Mesendoderm (in vitro differentiated cells): ENCODE measurements at regions not wholly inside any gene's neighbourhood (a gene's known extent, or its start where the extent isn't known, plus 50 kb on each side); places are given as distances from the start of the nearest gene placed in this dataset.

Experiments used
- DNase-seq: peaks from one replicate; pipeline ENCODE4 v3.0.0; 2013
- H2AK5ac ChIP-seq: 2 replicates; pipeline ENCODE4 v1.6.1; 2013; ENCODE audit warnings: low read length, inconsistent platforms
- H2BK120ac ChIP-seq: 2 replicates; pipeline ENCODE4 v1.6.1; 2013; ENCODE audit warnings: low read depth, mild to moderate bottlenecking, low read length, moderate library complexity, mixed read lengths
- H2BK15ac ChIP-seq: replicated peaks from 2 replicates; pipeline ENCODE4 v1.6.1; 2013; ENCODE audit warnings: low read depth, mild to moderate bottlenecking, moderate library complexity
- H2BK5ac ChIP-seq: 2 replicates; pipeline ENCODE4 v1.6.1; 2013; ENCODE audit warnings: low read length, inconsistent platforms
- H3K18ac ChIP-seq: 2 replicates; pipeline ENCODE4 v1.6.1; 2013; ENCODE audit warnings: mild to moderate bottlenecking, low read length, mixed read lengths
- H3K23ac ChIP-seq: one replicate; pipeline ENCODE4 v1.6.1; 2013; ENCODE audit warnings: low read length
- H3K27ac ChIP-seq: 2 replicates; pipeline ENCODE4 v1.5.1; 2013; ENCODE audit warnings: low read depth, mild to moderate bottlenecking, inconsistent platforms, low read length, moderate library complexity
- H3K27me3 ChIP-seq: 2 replicates; pipeline ENCODE4 v1.6.1; 2013; ENCODE audit warnings: low read length, control low read depth, mild to moderate bottlenecking, inconsistent platforms; ENCODE audit not compliant: insufficient read depth, poor library complexity
- H3K36me3 ChIP-seq: 2 replicates; pipeline ENCODE4 v1.6.1; 2013; ENCODE audit warnings: low read length, inconsistent platforms; ENCODE audit not compliant: control insufficient read depth, insufficient read depth
- H3K4ac ChIP-seq: one replicate; pipeline ENCODE4 v1.6.1; 2013; ENCODE audit warnings: low read depth, mild to moderate bottlenecking, low read length, moderate library complexity
- H3K4me1 ChIP-seq: 2 replicates; pipeline ENCODE4 v1.6.1; 2013; ENCODE audit warnings: low read depth, low read length, inconsistent platforms; ENCODE audit not compliant: control insufficient read depth
- H3K4me2 ChIP-seq: 2 replicates; pipeline ENCODE4 v1.6.1; 2013; ENCODE audit warnings: low read length
- H3K4me3 ChIP-seq: 2 replicates; pipeline ENCODE4 v1.5.1; 2013; ENCODE audit warnings: mild to moderate bottlenecking, low read length
- H3K56ac ChIP-seq: one replicate; pipeline ENCODE4 v1.6.1; 2013; ENCODE audit warnings: low read length
- H3K79me1 ChIP-seq: 2 replicates; pipeline ENCODE4 v1.6.1; 2013; ENCODE audit warnings: low read length, inconsistent platforms
- H3K79me2 ChIP-seq: 2 replicates; pipeline ENCODE4 v1.6.1; 2013; ENCODE audit warnings: mild to moderate bottlenecking, low read length; ENCODE audit not compliant: control insufficient read depth, insufficient read depth
- H3K9ac ChIP-seq: 2 replicates; pipeline ENCODE4 v1.6.1; 2013; ENCODE audit warnings: low read length, inconsistent platforms
- H4K5ac ChIP-seq: one replicate; pipeline ENCODE4 v1.6.1; 2013; ENCODE audit warnings: low read length
- H4K8ac ChIP-seq: one replicate; pipeline ENCODE4 v1.6.1; 2013; ENCODE audit warnings: low read depth, mild to moderate bottlenecking, control low read depth, low read length, moderate library complexity
- WGBS: extraction: QIAGEN DNeasy Blood & Tissue Kit; methylation state at CpG from one replicate; pipeline ENCODE4 v1.1.7; 2013; ENCODE audit warnings: low lambda C conversion rate, missing lambda C conversion rate; ENCODE audit not compliant: insufficient coverage; ENCODE audit errors: extremely low coverage; 5-methylcytosine and 5-hydroxymethylcytosine counted together

DNA sequence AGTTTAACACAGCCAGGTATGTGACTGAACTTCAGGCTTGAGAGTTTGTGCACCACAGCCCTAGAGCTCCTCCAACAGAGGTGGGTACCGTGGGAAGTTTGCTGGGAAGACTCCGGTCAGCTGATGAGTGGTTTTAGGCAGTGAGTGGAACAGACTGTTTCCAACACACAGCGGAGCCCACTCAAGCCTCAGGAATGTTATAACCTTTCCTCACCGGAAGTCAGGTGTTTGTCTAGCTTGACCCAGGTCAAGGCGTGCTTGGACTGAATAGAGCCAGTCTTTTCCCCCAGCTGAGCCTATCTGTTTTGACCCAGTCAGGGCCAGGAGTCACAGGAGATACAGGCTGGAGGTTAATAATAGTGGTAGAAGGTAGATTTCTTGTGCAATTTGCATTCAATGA, 138.4 kb upstream of the PARP11 start:
- H2BK15ac ChIP-seq: no peak overlapping the region
- no peak overlapping the region for H2BK5ac ChIP-seq
- no peak overlapping the region for H3K18ac ChIP-seq
- H3K79me1 ChIP-seq: no peaks in the 10 kb centered on the region
- no peak overlapping the region for H3K4me2 ChIP-seq
- no peak for DNase-seq
- no CpG with 5 or more reads among the region's 5 CpGs for WGBS
- H3K56ac ChIP-seq: no peak overlapping the region
- peak overlapping the region; percentile 6 for H3K23ac ChIP-seq
- no peaks in the 10 kb centered on the region for H3K36me3 ChIP-seq
- H2BK120ac ChIP-seq: no peak overlapping the region
- no peaks in the 10 kb centered on the region for H3K79me2 ChIP-seq
- no peak overlapping the region for H3K27ac ChIP-seq
- no peak overlapping the region for H4K8ac ChIP-seq
- H4K5ac ChIP-seq: no peak overlapping the region
- H3K4me1 ChIP-seq: peaks cover 10% of the 10 kb centered on the region
- no peaks in the 10 kb centered on the region for H3K27me3 ChIP-seq
- no peak overlapping the region for H3K9ac ChIP-seq
- no peak overlapping the region for H3K4ac ChIP-seq
- no peak overlapping the region for H2AK5ac ChIP-seq
- H3K4me3 ChIP-seq: no peak overlapping the region

DNA sequence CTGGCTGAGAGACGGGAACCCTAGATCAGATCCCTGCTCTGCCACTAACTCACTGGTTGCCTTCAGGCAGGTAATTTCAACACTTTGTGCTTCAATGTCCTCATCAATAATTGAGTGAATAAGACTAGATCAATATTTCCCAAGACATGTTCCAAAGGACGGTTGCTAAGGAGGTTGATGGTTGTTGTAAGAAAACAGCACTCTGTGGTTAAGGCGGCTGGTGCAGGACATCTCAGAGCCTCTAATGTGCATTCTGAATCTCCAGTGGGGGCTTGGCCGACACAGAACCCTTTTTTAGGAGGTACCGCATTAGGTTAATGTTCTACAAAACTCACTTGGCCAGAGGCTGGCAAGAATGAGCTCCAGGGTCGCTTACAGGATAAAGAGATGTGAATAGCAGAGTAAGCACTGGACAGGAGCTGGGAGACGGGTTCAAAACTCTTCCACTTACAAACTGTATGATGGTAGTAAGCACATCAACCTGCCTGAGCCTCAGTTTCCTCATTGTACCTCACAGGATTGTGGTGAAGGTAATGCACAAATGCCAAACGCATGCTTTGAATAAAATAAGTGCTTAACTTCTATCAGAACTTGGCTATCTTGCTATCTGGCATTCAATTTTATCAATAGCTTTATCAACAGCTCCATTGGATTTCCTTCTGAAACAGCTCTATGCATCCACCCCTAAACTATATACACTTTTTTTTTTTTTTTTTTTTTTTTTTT, 136.9 kb upstream of the PARP11 start:
- Histone ChIP-seq H3K27me3 (no peaks in the 10 kb centered on the region), H4K5ac (no peak overlapping the region), H3K27ac (no peak overlapping the region), H2BK120ac (no peak overlapping the region), H3K18ac (no peak overlapping the region), H2BK5ac (no peak overlapping the region), H4K8ac (no peak overlapping the region), H3K23ac (no peak overlapping the region), H3K4me1 (peaks cover 5% of the 10 kb centered on the region), H3K79me2 (no peaks in the 10 kb centered on the region), H3K4me3 (no peak overlapping the region), H3K4me2 (no peak overlapping the region), H3K36me3 (no peaks in the 10 kb centered on the region), H3K9ac (no peak overlapping the region), H3K56ac (no peak overlapping the region), H3K4ac (no peak overlapping the region), H3K79me1 (no peaks in the 10 kb centered on the region), H2AK5ac (no peak overlapping the region), H2BK15ac (no peak overlapping the region)
- DNase-seq: no peak
- no CpG with 5 or more reads among the region's 8 CpGs for WGBS

DNA sequence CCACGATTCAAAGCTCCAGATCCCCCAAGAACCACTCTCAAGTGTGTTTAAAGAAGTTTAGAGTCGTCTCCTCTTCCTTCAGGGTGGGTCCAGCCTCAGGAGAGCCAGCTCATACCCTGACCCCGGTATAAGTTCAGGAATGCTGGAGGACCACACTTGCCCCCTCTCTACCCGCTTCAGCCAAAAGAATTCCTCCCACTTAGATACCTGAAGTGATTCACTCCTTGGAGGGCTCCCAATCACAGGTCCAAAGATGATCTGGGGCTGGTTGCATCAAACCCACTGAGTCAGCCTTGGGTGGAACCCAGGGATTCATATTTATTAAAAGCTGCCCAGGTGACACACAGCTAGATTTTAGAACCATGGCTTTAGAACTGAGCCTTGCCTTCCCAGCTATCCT, 133.5 kb upstream of the PARP11 start:
- Histone ChIP-seq H4K5ac (no peak overlapping the region), H3K4me1 (no peaks in the 10 kb centered on the region), H3K4me2 (no peak overlapping the region), H3K4me3 (no peak overlapping the region), H2BK120ac (no peak overlapping the region), H2AK5ac (no peak overlapping the region), H2BK15ac (no peak overlapping the region), H3K27ac (no peak overlapping the region), H4K8ac (no peak overlapping the region), H3K56ac (peak overlapping the region; percentile 25), H3K18ac (peak overlapping the region; percentile 6), H3K79me1 (no peaks in the 10 kb centered on the region), H3K79me2 (no peaks in the 10 kb centered on the region), H2BK5ac (no peak overlapping the region), H3K36me3 (no peaks in the 10 kb centered on the region), H3K27me3 (no peaks in the 10 kb centered on the region), H3K4ac (no peak overlapping the region), H3K23ac (no peak overlapping the region), H3K9ac (no peak overlapping the region)
- no CpG with 5 or more reads among the region's 4 CpGs for WGBS
- DNase-seq: no peak

DNA sequence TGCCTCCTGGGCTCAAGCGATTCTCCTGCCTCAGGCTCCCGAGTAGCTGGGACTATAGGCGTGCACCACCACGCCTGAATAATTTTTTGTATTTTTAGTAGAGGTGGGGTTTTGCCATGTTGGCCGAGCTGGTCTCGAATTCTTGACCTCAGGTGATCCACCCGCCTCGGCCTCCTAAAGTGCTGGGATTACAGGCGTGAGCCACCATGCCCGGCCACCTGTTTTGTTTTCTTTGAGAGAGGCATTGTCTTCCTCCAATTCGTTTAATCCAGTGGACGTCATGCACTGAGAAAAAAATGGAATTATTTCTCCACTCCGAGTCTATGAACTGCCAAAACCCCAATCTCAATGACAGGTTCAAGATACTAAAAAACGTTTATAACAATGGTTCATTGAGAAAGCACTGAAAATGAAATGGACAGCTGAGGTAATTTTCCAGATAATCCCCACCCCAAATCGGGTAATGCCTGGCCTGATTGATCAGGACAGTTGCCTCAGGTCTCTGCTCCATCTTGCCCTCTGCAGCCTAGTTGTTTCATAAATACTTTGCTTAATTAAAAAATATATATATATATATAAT, 132.7 kb upstream of the PARP11 start:
- Histone ChIP-seq H3K36me3 (no peaks in the 10 kb centered on the region), H2BK120ac (no peak overlapping the region), H2BK15ac (no peak overlapping the region), H3K79me2 (no peaks in the 10 kb centered on the region), H4K8ac (no peak overlapping the region), H3K27me3 (no peaks in the 10 kb centered on the region), H3K4me1 (no peaks in the 10 kb centered on the region), H4K5ac (no peak overlapping the region), H3K9ac (no peak overlapping the region), H3K23ac (no peak overlapping the region), H2BK5ac (no peak overlapping the region), H3K79me1 (no peaks in the 10 kb centered on the region), H3K18ac (no peak overlapping the region), H3K4ac (no peak overlapping the region), H2AK5ac (no peak overlapping the region), H3K4me2 (no peak overlapping the region), H3K27ac (no peak overlapping the region), H3K4me3 (no peak overlapping the region), H3K56ac (no peak overlapping the region)
- no peak for DNase-seq
- WGBS: no CpG with 5 or more reads among the region's 15 CpGs

DNA sequence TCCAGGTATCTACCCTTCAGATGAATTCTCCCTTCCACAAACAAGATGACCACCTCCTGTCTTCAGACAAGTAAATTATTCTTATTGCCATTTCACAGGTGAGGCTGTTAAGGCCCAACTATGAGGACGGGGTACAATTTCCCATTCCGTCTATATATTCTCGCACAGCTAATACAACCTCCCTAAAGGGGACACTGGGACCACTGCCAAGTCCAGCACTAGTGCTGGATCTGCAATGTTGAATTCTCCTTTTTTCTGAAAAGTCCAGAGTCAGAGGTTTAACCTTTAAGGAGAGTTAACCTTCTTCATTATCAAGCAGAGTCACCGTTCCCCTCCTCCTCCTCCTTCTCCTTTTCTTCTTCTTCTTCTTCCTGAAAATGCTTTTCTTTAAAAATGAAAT, 130.4 kb upstream of the PARP11 start:
- H2BK15ac ChIP-seq: no peak overlapping the region
- H3K4me3 ChIP-seq: no peak overlapping the region
- no peak overlapping the region for H4K8ac ChIP-seq
- H3K4me1 ChIP-seq: no peaks in the 10 kb centered on the region
- no peak for DNase-seq
- H2AK5ac ChIP-seq: no peak overlapping the region
- H3K18ac ChIP-seq: no peak overlapping the region
- no peaks in the 10 kb centered on the region for H3K27me3 ChIP-seq
- no peak overlapping the region for H3K56ac ChIP-seq
- H3K27ac ChIP-seq: no peak overlapping the region
- H2BK5ac ChIP-seq: no peak overlapping the region
- H4K5ac ChIP-seq: no peak overlapping the region
- no CpG with 5 or more reads among the region's 4 CpGs for WGBS
- no peaks in the 10 kb centered on the region for H3K79me1 ChIP-seq
- no peak overlapping the region for H2BK120ac ChIP-seq
- H3K4me2 ChIP-seq: no peak overlapping the region
- no peaks in the 10 kb centered on the region for H3K36me3 ChIP-seq
- H3K4ac ChIP-seq: no peak overlapping the region
- no peak overlapping the region for H3K9ac ChIP-seq
- no peak overlapping the region for H3K23ac ChIP-seq
- H3K79me2 ChIP-seq: no peaks in the 10 kb centered on the region

DNA sequence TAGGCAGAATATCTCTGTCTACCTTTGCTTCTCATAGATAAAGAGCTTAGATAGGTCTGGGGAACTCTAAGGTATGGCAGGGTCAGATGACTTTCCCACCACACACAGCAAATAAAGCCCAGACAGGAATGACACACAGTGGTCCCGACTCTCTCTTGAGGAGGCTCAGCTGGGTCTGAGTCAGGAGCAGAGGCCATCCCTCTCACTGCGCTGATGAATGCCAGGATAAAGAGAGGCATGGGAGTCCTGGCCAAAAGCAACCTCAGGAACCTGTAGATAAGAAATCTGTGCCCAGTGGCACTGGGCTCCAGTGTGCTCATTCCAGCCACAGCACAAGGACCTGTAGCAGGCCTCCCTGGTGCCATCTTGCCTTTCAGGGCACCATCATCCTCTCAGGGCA, 129.4 kb upstream of the PARP11 start:
- H3K36me3 ChIP-seq: no peaks in the 10 kb centered on the region
- no peak overlapping the region for H2BK5ac ChIP-seq
- no peak overlapping the region for H3K9ac ChIP-seq
- H4K5ac ChIP-seq: no peak overlapping the region
- no peaks in the 10 kb centered on the region for H3K4me1 ChIP-seq
- no CpG with 5 or more reads among the region's 2 CpGs for WGBS
- H2BK15ac ChIP-seq: no peak overlapping the region
- no peak overlapping the region for H3K4me2 ChIP-seq
- no peaks in the 10 kb centered on the region for H3K27me3 ChIP-seq
- H3K27ac ChIP-seq: no peak overlapping the region
- H2BK120ac ChIP-seq: no peak overlapping the region
- H4K8ac ChIP-seq: no peak overlapping the region
- H2AK5ac ChIP-seq: no peak overlapping the region
- no peak overlapping the region for H3K18ac ChIP-seq
- DNase-seq: no peak
- no peak overlapping the region for H3K23ac ChIP-seq
- H3K4ac ChIP-seq: no peak overlapping the region
- no peaks in the 10 kb centered on the region for H3K79me1 ChIP-seq
- H3K56ac ChIP-seq: no peak overlapping the region
- H3K79me2 ChIP-seq: no peaks in the 10 kb centered on the region
- H3K4me3 ChIP-seq: no peak overlapping the region
